Fibroblast of lung (primary cell): ENCODE measurements at regions not wholly inside any gene's neighbourhood (a gene's known extent, or its start where the extent isn't known, plus 50 kb on each side); places are given as distances from the start of the nearest gene placed in this dataset.

Experiments used
- DNase-seq, 2 donors: peaks; one replicate each; pipeline versions ENCODE4 v3.0.0 to v3.0.0-alpha.2; 2010; ENCODE audit warnings: low read depth in 2 of 2
- H2AFZ ChIP-seq: 2 replicates; pipeline ENCODE4 v1.5.1; 2012; ENCODE audit warnings: low read length, control low read depth, inconsistent platforms
- H3K27ac ChIP-seq: 2 replicates; pipeline ENCODE4 v1.5.1; 2011; ENCODE audit warnings: low read length, control low read depth; ENCODE audit not compliant: insufficient read depth
- H3K27me3 ChIP-seq: 2 replicates; pipeline ENCODE4 v1.5.1; 2011; ENCODE audit warnings: mild to moderate bottlenecking, low read length; ENCODE audit not compliant: control insufficient read depth, insufficient read depth
- H3K36me3 ChIP-seq: 2 replicates; pipeline ENCODE4 v1.5.1; 2011; ENCODE audit warnings: low read length; ENCODE audit not compliant: control insufficient read depth, insufficient read depth
- H3K4me1 ChIP-seq: 2 replicates; pipeline ENCODE4 v1.5.1; 2011; ENCODE audit warnings: low read length; ENCODE audit not compliant: control insufficient read depth, insufficient read depth; ENCODE audit errors: extremely low read depth
- H3K4me2 ChIP-seq: 2 replicates; pipeline ENCODE4 v1.5.1; 2011; ENCODE audit warnings: low read length, control low read depth; ENCODE audit not compliant: insufficient read depth; ENCODE audit errors: extremely low read depth
- H3K4me3 ChIP-seq, 4 experiments: fragments of 200-600 bp in 1 of 4; sonication (generic) in 1 of 4; replicated peaks in 1 of 4; 2 replicates each; pipeline ENCODE4 v1.5.1; 2011 to 2016; ENCODE audit warnings: low read length in 4 of 4, low read depth in 3 of 4, mild to moderate bottlenecking in 3 of 4, control low read depth in 2 of 4, inconsistent platforms in 1 of 4, mixed read lengths in 1 of 4; ENCODE audit not compliant: insufficient read depth in 1 of 4; ENCODE audit errors: control extremely low read depth in 1 of 4
- H3K79me2 ChIP-seq: 2 replicates; pipeline ENCODE4 v1.5.1; 2012; ENCODE audit warnings: mild to moderate bottlenecking, low read length, inconsistent platforms; ENCODE audit not compliant: control insufficient read depth, insufficient read depth
- H3K9ac ChIP-seq: 2 replicates; pipeline ENCODE4 v1.5.1; 2011; ENCODE audit warnings: mild to moderate bottlenecking, low read length, control low read depth; ENCODE audit not compliant: insufficient read depth
- H3K9me3 ChIP-seq: 2 replicates; pipeline ENCODE4 v1.5.1; 2012; ENCODE audit warnings: low read depth, low read length; ENCODE audit not compliant: control insufficient read depth, insufficient read depth
- H4K20me1 ChIP-seq: 2 replicates; pipeline ENCODE4 v1.5.1; 2011; ENCODE audit warnings: low read length; ENCODE audit not compliant: control insufficient read depth, insufficient read depth; ENCODE audit errors: extremely low read depth
- CTCF ChIP-seq, 2 donors: IDR thresholded peaks in 1 of 2; conservative IDR thresholded peaks in 1 of 2; 1 replicate in 1 of 2; 2 replicates in 1 of 2; pipeline ENCODE4 v1.5.1; 2011 to 2012; ENCODE audit warnings: low read length in 2 of 2, control low read depth in 1 of 2, inconsistent platforms in 1 of 2, low read depth in 1 of 2, mild to moderate bottlenecking in 1 of 2
- EZH2 ChIP-seq: IDR thresholded peaks from 2 replicates; pipeline ENCODE4 v1.5.1; 2012; ENCODE audit warnings: low read length, control low read depth, mild to moderate bottlenecking; ENCODE audit errors: missing control alignments

GRCh38 chr20:63089051-63089907 is 82.5 kb upstream of the BHLHE23 start:
- no peak for TF ChIP-seq CTCF (conservative IDR thresholded peaks at IDR 0.05 in 1 of 2, IDR thresholded peaks at IDR 0.05 in 1 of 2; ENCODE audit: low read depth in 1 of 2, low read length in 2 of 2)
- no peak for TF ChIP-seq EZH2
- Histone ChIP-seq H3K79me2 (no peaks in the 10 kb centered on the region), H3K9ac (no peak overlapping the region), H3K4me2 (no peak overlapping the region), H3K4me3 (no peak overlapping the region), H3K9me3 (no peaks in the 10 kb centered on the region), H3K27ac (no peak overlapping the region), H3K36me3 (no peaks in the 10 kb centered on the region), H3K4me1 (no peaks in the 10 kb centered on the region), H4K20me1 (no peaks in the 10 kb centered on the region), H2AFZ (no peak overlapping the region), H3K27me3 (no peaks in the 10 kb centered on the region)
- no peak for DNase-seq

- DNase-seq: no peak
- H3K4me1 ChIP-seq: no peaks in the 10 kb centered on the region
Observed at GRCh38 chr20:63087872-63088680, 81.3 kb upstream of the BHLHE23 start.

More at GRCh38 chr20:63087872-63088680, 81.3 kb upstream of the BHLHE23 start:
- H3K9ac ChIP-seq: no peak overlapping the region
- H3K4me2 ChIP-seq: no peak overlapping the region
- H3K36me3 ChIP-seq: no peaks in the 10 kb centered on the region
- no peak overlapping the region for H2AFZ ChIP-seq
- H3K79me2 ChIP-seq: no peaks in the 10 kb centered on the region
- no peaks in the 10 kb centered on the region for H3K9me3 ChIP-seq
- H3K27ac ChIP-seq: no peak overlapping the region
- TF ChIP-seq EZH2: no peak
- no peak for TF ChIP-seq CTCF (conservative IDR thresholded peaks at IDR 0.05 in 1 of 2, IDR thresholded peaks at IDR 0.05 in 1 of 2; ENCODE audit: low read depth in 1 of 2, low read length in 2 of 2)
- no peaks in the 10 kb centered on the region for H4K20me1 ChIP-seq
- H3K27me3 ChIP-seq: no peaks in the 10 kb centered on the region
- H3K4me3 ChIP-seq: no peak overlapping the region
